ENCODE measurements at regions not wholly inside any gene's neighbourhood (a gene's known extent, or its start where the extent isn't known, plus 50 kb on each side); places are given as distances from the start of the nearest gene placed in this dataset.

GRCh38 chr15:66919421-66919820 is 146.0 kb upstream of the SMAD3 start:
- Mint-ChIP-seq H3K4me1 (peaks cover 3% of the 10 kb centered on the region), H3K27ac (no peak overlapping the region), H3K4me3 (no peak overlapping the region), H3K27me3 (ENCODE audit: low read depth) (peaks cover 11% of the 10 kb centered on the region), H3K9me3 (peaks cover 28% of the 10 kb centered on the region), H3K36me3 (peaks cover 8% of the 10 kb centered on the region)
- POLR2A ChIA-PET, result no interaction called here
- DNase-seq (ENCODE audit: low spot score) (no peak), ATAC-seq (no peak)
- no peak for TF ChIP-seq HMGXB4 (CRISPR knock-in tag; IDR thresholded peaks at IDR 0.05)
- CTCF ChIA-PET, result interaction anchor here (0.9 to 1.5 kb wide), 4 partner anchors 11 to 68 kb away, joined by 3 to 4 read pairs (median 4); no protein-coding TSS in a partner anchor

- DNase-seq (ENCODE audit: low spot score) (no peak), ATAC-seq (no peak)
- Mint-ChIP-seq H3K27ac (no peak overlapping the region), H3K4me1 (peaks cover 3% of the 10 kb centered on the region), H3K27me3 (ENCODE audit: low read depth) (peaks cover 3% of the 10 kb centered on the region; the same call in 1 of the 2 replicates), H3K36me3 (peaks cover 8% of the 10 kb centered on the region), H3K9me3 (peaks cover 23% of the 10 kb centered on the region), H3K4me3 (no peak overlapping the region)
- TF ChIP-seq ATF1 (CRISPR knock-in tag; IDR thresholded peaks at IDR 0.05) (no peak), NFYB (CRISPR knock-in tag; conservative IDR thresholded peaks at IDR 0.05; ENCODE audit: low read depth) (no peak), GABPB1 (CRISPR knock-in tag; IDR thresholded peaks at IDR 0.05) (no peak), E2F5 (CRISPR knock-in tag; IDR thresholded peaks at IDR 0.05) (no peak), PREB (CRISPR knock-in tag; IDR thresholded peaks at IDR 0.05; ENCODE audit: borderline replicate concordance) (no peak), OVOL2 (CRISPR knock-in tag; IDR thresholded peaks at IDR 0.05; ENCODE audit: borderline replicate concordance) (no peak), ZNF423 (CRISPR knock-in tag; IDR thresholded peaks at IDR 0.05) (no peak), HMGA2 (CRISPR knock-in tag; IDR thresholded peaks at IDR 0.05) (no peak), ATF6 (CRISPR knock-in tag; IDR thresholded peaks at IDR 0.05) (no peak), ZMAT4 (CRISPR knock-in tag; IDR thresholded peaks at IDR 0.05) (no peak), RORB (CRISPR knock-in tag; IDR thresholded peaks at IDR 0.05) (no peak)
- POLR2A ChIA-PET, result interaction anchor here (0.6 kb wide), 1 partner anchor 430 kb away, joined by 6 read pairs; no protein-coding TSS in a partner anchor
- CTCF ChIA-PET, result interaction anchor here (1.1 to 2.9 kb wide), 5 partner anchors 10 to 25 kb away, joined by 3 to 16 read pairs (median 6); no protein-coding TSS in a partner anchor
Observed at GRCh38 chr15:66921319-66921915, 144.0 kb upstream of the SMAD3 start.

- POLR2A ChIA-PET, result no interaction called here
- peaks cover 11% of the 10 kb centered on the region for H3K9me3 Mint-ChIP-seq
- CTCF ChIA-PET, result interaction anchor here (0.5 to 2.9 kb wide), 18 partner anchors 9 to 381 kb away, joined by 3 to 16 read pairs (median 4); no protein-coding TSS in a partner anchor
- TF ChIP-seq PRDM15 (CRISPR knock-in tag; IDR thresholded peaks at IDR 0.05) (0 out of 2 replicates have a peak, but pooled peaks have one; percentile 17), JAZF1 (CRISPR knock-in tag; IDR thresholded peaks at IDR 0.05) (no peak)
- DNase-seq (ENCODE audit: low spot score), result no peak
- H3K27ac Mint-ChIP-seq, result no peak overlapping the region
- H3K36me3 Mint-ChIP-seq, result no peaks in the 10 kb centered on the region
- no peak for ATAC-seq
- H3K4me3 Mint-ChIP-seq, result no peak overlapping the region
- peaks cover 3% of the 10 kb centered on the region; the same call in 1 of the 2 replicates for H3K27me3 Mint-ChIP-seq (ENCODE audit: low read depth)
- peaks cover 3% of the 10 kb centered on the region for H3K4me1 Mint-ChIP-seq
Observed at GRCh38 chr15:66922608-66923007, 142.8 kb upstream of the SMAD3 start.
